ENCODE measurements at regions not wholly inside any gene's neighbourhood (a gene's known extent, or its start where the extent isn't known, plus 50 kb on each side); places are given as distances from the start of the nearest gene placed in this dataset.

DNA sequence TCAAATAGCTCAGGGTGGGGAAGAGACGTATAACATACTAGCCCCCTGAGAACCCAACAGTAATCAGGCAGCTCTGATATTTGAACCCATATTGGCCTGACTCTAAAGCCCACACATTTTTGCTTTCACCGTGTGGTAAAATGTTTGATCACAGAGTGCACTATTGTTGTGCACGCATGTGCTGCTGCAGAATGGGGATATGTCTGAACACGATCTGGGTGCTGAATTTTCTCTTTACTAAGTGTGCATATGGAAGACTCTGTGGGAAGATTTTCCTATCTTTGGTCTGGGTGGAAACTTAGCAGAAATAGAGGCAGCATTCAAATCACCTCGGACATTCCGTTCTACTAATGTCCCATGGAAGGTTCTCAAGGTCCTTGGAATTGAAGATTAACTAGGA, 800.1 kb downstream of the TFAP2A start:
- Mint-ChIP-seq H3K4me3 (no peak overlapping the region), H3K36me3 (no peaks in the 10 kb centered on the region), H3K9me3 (peaks cover 0 to 10% (median 0%) of the 10 kb centered on the region in 9 donors), H3K27me3 (no peaks in the 10 kb centered on the region), H3K27ac (no peak overlapping the region), H3K4me1 (no peaks in the 10 kb centered on the region)
- POLR2A ChIA-PET = no interaction called here
- no peak for ATAC-seq
- no peak for DNase-seq

DNA sequence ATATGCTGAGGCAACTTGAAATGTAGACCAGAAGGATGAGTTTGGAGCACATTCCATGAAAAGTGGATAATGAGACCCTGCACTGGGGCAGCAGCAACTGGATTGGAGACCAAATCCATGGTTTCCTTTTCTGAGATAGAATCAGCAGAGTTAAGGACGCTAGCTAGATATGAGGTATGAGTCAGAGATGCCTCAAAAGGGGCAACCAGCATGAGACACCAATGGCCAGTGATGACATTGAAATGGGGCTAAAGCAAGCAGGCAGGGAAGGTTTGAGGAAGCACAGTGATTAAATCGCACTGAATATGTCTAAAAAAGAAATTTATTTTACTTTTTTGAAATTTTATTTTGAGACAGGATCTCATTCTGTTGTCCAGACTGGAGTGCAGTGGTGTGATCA, 802.4 kb downstream of the TFAP2A start:
- Mint-ChIP-seq H3K9me3 (peaks cover 0 to 10% (median 0%) of the 10 kb centered on the region in 9 donors), H3K36me3 (no peaks in the 10 kb centered on the region), H3K27me3 (no peaks in the 10 kb centered on the region), H3K4me3 (no peak overlapping the region), H3K27ac (no peak overlapping the region), H3K4me1 (no peaks in the 10 kb centered on the region)
- DNase-seq (no peak), ATAC-seq (no peak)
- POLR2A ChIA-PET = no interaction called here

DNA sequence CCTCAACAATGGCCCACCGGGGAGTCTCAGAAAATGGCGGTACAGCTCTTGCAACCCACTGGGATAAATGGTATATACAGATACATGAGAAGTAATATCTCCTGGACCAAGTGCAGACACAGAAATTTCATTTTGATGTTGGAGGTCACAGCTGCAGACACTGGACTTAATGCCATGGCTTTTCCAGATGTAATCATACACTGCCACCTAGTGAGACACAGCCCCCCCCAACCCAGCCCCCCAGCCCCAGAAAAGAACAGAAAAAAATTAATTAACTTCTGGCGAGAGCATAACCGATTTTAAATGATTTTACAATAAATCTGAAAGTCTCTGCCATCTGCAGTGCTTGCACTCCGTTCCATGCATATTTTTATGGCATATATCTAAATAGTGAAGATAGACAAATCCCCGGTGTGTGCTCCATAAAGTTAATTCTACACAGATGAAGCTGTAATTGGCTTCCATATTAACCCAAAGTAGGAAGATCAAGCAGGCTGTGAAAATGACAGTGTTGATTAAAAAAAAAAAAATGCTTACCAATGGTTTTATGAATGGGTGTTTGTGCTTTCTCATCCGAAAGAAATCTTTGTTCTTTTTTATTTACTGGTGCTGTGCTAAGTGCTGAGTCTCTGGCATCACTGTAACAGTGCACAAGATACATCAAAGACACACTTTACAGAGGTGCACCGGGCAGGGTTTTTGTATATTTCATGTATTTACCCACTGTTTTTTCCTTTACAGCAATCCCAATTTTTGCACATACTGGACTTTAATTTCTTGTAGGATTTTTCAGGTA, 804.1 kb downstream of the TFAP2A start:
- no peaks in the 10 kb centered on the region for H3K27me3 Mint-ChIP-seq
- H3K9me3 Mint-ChIP-seq = peaks cover 0 to 6% (median 0%) of the 10 kb centered on the region in 9 donors
- no peak for ATAC-seq

DNA sequence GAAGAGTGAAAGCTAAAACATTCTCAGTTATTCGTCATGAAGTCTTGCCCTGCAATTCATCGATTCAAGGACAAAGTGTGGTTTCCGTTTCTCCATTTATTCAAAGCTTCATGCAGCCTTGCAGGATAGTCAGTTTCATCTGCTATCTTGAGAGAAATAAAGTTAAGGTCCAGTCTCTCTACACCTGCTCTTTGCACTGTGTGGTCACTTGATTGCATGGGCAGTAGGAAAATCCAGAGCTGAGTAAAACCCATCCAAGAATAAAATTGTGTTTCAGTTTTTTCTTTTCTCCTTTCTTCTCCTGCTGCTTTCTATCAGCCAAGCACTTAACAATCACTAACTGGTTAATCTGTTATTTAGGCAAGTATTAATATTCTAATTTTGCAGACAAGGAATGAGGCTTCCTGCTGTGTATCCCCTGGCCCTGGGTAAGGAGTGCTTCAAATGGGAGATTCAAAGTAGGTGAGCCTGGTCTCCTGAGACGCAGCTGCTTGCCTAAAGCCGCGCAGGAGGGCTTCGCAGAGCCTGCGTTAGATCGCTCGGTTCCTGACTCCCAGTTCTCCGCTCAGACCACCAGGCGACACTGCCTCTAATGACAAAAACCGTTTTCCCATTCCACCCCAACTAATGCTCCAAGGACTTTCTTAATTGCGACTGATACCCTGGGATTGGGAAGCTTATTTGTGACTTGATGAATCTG, 808.3 kb downstream of the TFAP2A start:
- no peak overlapping the region for H3K4me3 Mint-ChIP-seq
- DNase-seq = no peak
- H3K27me3 Mint-ChIP-seq = no peaks in the 10 kb centered on the region
- no peak overlapping the region for H3K27ac Mint-ChIP-seq
- no peaks in the 10 kb centered on the region for H3K36me3 Mint-ChIP-seq
- POLR2A ChIA-PET = no interaction called here
- ATAC-seq = no peak
- no peaks in the 10 kb centered on the region for H3K9me3 Mint-ChIP-seq
- no peaks in the 10 kb centered on the region for H3K4me1 Mint-ChIP-seq

More for the DNA sequence above, 804.1 kb downstream of the TFAP2A start:
- H3K36me3 Mint-ChIP-seq = no peaks in the 10 kb centered on the region
- H3K4me3 Mint-ChIP-seq = no peak overlapping the region
- POLR2A ChIA-PET = no interaction called here
- no peaks in the 10 kb centered on the region for H3K4me1 Mint-ChIP-seq
- no peak for DNase-seq
- H3K27ac Mint-ChIP-seq = no peak overlapping the region

DNA sequence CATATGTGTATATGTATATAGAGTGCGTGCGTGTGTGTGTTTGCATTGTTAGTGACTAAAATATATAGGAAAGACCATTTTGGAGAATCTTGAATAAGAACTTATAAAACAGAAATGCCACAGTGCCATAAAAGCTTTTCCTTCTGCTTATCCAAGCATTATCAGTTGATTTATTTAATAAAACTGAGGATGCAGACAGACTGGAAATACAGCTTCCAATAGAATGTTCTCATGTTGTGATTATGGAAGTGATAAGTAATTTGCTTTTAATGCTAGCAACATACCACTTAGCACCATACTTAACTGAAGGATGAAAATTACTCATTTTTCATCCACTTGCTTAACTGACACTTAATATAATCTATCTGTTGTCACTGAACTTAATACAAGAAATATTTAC, 820.1 kb downstream of the TFAP2A start:
- no peak overlapping the region for H3K27ac Mint-ChIP-seq
- H3K4me3 Mint-ChIP-seq = no peak overlapping the region
- no peak for ATAC-seq
- no peaks in the 10 kb centered on the region for H3K36me3 Mint-ChIP-seq
- POLR2A ChIA-PET = no interaction called here
- no peaks in the 10 kb centered on the region for H3K27me3 Mint-ChIP-seq
- peaks cover 0 to 18% (median 0%) of the 10 kb centered on the region in 9 donors for H3K9me3 Mint-ChIP-seq
- H3K4me1 Mint-ChIP-seq = no peaks in the 10 kb centered on the region
- no peak for DNase-seq

DNA sequence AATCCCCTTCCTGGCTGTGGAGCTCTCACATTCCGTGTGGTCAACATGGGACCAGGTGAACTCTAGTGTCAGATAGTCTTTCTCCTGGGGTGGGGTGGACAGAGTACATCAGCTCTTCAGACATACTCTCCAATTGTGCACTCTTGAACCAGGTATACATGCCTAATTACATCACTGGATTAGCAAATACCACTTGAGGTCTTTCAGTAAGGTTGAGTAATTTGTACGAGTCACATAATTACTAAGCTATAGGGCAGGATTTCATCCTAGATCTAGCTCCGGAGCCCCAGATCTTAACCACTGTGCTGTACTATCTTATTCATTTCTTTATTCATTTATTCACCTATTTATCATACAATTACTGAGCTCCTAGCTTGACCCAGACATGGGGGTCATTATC, 821.3 kb downstream of the TFAP2A start:
- ATAC-seq = no peak
- Mint-ChIP-seq H3K27me3 (no peaks in the 10 kb centered on the region), H3K36me3 (no peaks in the 10 kb centered on the region), H3K4me1 (no peaks in the 10 kb centered on the region), H3K9me3 (peaks cover 0 to 16% (median 0%) of the 10 kb centered on the region in 9 donors), H3K4me3 (no peak overlapping the region), H3K27ac (no peak overlapping the region)
- POLR2A ChIA-PET = no interaction called here
- DNase-seq = no peak

DNA sequence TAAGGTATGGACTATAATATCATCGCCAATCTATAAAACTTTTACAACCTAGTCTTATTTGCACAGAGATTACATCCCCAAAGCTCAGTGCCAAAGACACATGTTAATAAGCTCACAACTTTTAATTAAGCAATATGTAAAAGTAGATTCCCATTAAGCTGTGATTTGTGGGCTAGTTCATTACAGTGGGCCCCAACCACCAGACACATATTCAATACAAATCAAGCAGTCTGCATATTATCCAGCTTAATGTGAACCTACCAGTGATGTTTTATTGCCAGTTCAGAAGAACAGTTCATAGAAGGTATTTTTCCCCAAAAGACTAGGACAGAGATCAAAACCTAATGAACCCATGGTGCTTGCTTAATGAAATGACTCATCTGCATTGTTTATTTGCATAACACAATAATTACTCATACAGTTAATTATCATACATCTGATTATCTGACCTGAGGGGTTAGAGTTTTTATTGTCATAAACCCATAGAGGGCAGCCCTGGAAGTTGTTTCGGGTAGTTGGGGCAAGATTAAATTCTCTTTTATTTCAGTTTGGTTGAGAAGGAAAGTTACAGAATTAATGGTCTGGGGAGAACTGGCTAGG, 831.0 kb downstream of the TFAP2A start:
- Mint-ChIP-seq H3K36me3 (no peaks in the 10 kb centered on the region), H3K4me3 (no peak overlapping the region), H3K27ac (no peak overlapping the region), H3K9me3 (peaks cover 0 to 24% (median 2%) of the 10 kb centered on the region in 9 donors), H3K4me1 (no peaks in the 10 kb centered on the region), H3K27me3 (peaks cover 0 to 11% (median 0%) of the 10 kb centered on the region in 5 donors)
- ATAC-seq (no peak), DNase-seq (no peak)
- POLR2A ChIA-PET = no interaction called here

DNA sequence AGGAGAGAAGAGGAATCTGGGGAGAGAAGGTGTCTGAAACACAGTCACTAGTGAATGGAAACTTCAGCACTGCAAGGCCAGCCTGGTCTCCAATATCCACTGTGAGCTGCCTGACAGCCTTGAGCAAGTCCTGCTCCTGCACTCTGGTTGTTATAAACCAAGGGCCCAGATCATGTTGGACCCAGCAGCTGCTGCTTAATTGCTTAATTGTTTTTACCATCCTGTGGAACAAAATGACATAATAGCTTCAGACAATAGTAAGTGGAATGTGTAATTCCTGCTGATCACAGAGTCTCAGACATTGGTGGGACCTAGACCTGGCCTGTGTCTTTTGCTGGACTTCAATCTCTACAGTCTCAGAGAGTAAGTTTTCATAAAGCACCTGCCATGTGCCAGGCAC, 833.7 kb downstream of the TFAP2A start:
- Mint-ChIP-seq H3K27me3 (peaks cover 0 to 5% (median 0%) of the 10 kb centered on the region in 5 donors), H3K4me1 (no peaks in the 10 kb centered on the region), H3K9me3 (peaks cover 0 to 15% (median 0%) of the 10 kb centered on the region in 9 donors), H3K36me3 (no peaks in the 10 kb centered on the region), H3K27ac (no peak overlapping the region), H3K4me3 (no peak overlapping the region)
- no peak for DNase-seq
- POLR2A ChIA-PET = no interaction called here
- ATAC-seq = no peak

DNA sequence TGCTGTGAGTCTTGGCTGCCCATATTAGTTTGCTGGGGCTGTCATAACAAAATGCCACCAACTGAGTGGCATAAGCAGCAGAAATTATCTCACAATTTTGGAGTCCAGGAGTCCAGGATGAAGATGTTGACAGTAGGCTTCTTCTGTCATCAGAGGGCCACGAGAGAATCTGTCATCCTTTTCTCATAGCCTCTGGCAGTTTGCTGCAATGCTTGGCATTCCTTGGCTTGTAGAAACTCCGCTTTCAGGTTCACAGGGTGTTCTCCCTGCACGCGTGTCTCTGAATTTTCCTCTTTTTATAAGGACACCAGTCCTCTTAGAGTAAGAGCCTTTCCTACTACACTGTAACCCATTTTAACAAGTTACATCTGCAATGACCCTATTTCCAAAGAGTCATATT, 838.4 kb downstream of the TFAP2A start:
- H3K4me1 Mint-ChIP-seq = no peaks in the 10 kb centered on the region

DNA sequence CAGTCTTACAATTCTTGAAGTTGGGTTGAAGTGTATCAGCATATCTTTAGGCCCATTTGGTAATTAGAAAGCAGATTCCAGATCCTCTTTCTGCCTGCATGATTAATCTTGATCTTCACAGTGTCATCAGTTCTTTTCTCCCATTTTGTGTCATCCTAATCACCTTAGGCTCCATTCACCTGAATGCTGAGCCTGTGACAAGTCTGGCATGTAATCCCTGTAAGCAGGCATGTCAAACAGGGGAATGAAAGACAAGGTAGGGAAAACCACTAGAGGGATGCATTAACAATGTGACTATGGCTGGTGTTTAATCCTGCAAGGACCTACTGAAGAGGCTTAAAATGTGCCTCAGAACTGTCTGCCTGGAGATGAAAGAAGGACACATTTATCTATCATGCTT, 848.8 kb downstream of the TFAP2A start:
- peaks cover 0 to 9% (median 0%) of the 10 kb centered on the region in 9 donors for H3K9me3 Mint-ChIP-seq
- DNase-seq = no peak
- no peaks in the 10 kb centered on the region for H3K36me3 Mint-ChIP-seq
- ATAC-seq = no peak
- no peak overlapping the region for H3K4me3 Mint-ChIP-seq
- no peaks in the 10 kb centered on the region for H3K4me1 Mint-ChIP-seq
- H3K27ac Mint-ChIP-seq = no peak overlapping the region
- no peaks in the 10 kb centered on the region for H3K27me3 Mint-ChIP-seq
- POLR2A ChIA-PET = no interaction called here

More for the DNA sequence above, 838.4 kb downstream of the TFAP2A start:
- ATAC-seq = no peak
- Mint-ChIP-seq H3K36me3 (no peaks in the 10 kb centered on the region), H3K27ac (no peak overlapping the region), H3K4me3 (no peak overlapping the region), H3K9me3 (peaks cover 0 to 7% (median 0%) of the 10 kb centered on the region in 9 donors), H3K27me3 (no peaks in the 10 kb centered on the region)
- no peak for DNase-seq
- POLR2A ChIA-PET = no interaction called here

DNA sequence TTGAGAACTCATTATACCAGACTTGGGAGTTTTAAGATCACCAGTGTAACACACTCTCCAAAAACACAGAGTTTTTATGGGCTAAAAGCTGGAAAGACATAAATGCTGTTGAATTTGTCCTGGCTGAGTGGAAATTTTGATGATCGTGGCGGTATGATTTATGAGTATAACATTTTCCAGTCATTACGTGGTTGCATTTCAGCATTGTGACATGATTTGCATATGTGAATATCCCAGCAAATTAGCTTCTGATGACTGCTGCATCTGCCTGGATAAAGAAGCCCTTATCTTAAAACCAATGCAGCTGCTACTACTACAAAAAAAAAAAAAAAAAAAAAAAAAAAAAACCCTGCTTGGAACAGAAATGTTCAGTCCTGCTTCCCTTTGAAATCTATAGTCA, 850.9 kb downstream of the TFAP2A start:
- ATAC-seq (no peak), DNase-seq (no peak)
- Mint-ChIP-seq H3K36me3 (no peaks in the 10 kb centered on the region), H3K4me1 (no peaks in the 10 kb centered on the region), H3K27ac (no peak overlapping the region), H3K4me3 (no peak overlapping the region), H3K27me3 (no peaks in the 10 kb centered on the region), H3K9me3 (peaks cover 0 to 9% (median 0%) of the 10 kb centered on the region in 9 donors)
- POLR2A ChIA-PET = no interaction called here

DNA sequence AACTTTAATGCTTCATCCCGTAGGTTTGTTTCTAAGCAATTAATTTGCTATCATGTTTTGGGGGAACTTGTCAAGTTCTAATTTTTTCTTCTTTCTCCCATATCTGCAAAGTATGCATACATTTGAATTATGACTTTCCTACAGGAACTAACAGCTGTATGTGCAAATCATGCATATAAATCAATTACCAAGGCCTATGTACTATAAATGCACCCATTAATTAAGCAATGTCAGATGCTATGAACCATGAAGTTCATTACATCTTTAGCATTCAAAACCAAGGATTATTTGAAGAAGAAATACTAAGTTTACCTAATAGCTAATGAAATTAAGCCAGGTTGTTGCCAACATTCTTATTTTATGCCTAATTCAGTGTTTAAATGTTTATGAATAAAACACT, 851.3 kb downstream of the TFAP2A start:
- Mint-ChIP-seq H3K4me1 (no peaks in the 10 kb centered on the region), H3K27ac (no peak overlapping the region), H3K36me3 (no peaks in the 10 kb centered on the region), H3K9me3 (peaks cover 0 to 9% (median 0%) of the 10 kb centered on the region in 9 donors), H3K27me3 (no peaks in the 10 kb centered on the region), H3K4me3 (no peak overlapping the region)
- no peak for ATAC-seq
- POLR2A ChIA-PET = no interaction called here
- no peak for DNase-seq

DNA sequence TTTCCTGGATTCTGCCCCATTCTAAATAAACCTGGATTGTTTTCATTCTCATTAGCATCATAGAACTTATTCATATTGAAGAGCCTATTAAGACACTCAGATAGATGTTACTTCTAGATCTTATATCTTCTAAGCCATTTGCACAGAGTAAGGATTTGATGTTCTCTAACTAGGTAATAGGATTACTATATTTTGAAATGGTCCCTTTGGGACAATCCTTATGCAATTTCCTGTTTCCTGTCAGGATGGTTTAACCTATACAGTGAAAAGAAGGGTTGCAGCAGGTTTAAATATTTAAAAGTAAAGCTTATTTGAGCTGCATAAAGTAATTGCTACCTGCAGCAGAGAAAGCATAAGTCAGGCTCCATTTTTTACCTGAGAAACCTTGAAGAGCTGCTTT, 860.1 kb downstream of the TFAP2A start:
- Mint-ChIP-seq H3K4me1 (no peaks in the 10 kb centered on the region), H3K27me3 (peaks cover 0 to 3% (median 0%) of the 10 kb centered on the region in 5 donors), H3K27ac (no peak overlapping the region), H3K4me3 (no peak overlapping the region), H3K36me3 (no peaks in the 10 kb centered on the region), H3K9me3 (peaks cover 0 to 15% (median 4%) of the 10 kb centered on the region in 9 donors)
- POLR2A ChIA-PET = no interaction called here
- ATAC-seq = no peak
- DNase-seq = no peak

Data from naive thymus-derived CD8-positive, alpha-beta T cell (primary cell).